SU-DHL-6 (cell line): ENCODE measurements at regions not wholly inside any gene's neighbourhood (a gene's known extent, or its start where the extent isn't known, plus 50 kb on each side); places are given as distances from the start of the nearest gene placed in this dataset.

Source experiments
- H2AFZ ChIP-seq: fragments of 200-600 bp; sonication (generic); 2 replicates; pipeline ENCODE4 v1.6.1; 2014; ENCODE audit warnings: low read depth, mild to moderate bottlenecking, moderate library complexity, mixed read lengths, antibody characterized with exemption, low read length; ENCODE audit not compliant: severe bottlenecking
- H3F3A ChIP-seq: fragments of 200-600 bp; shearing (Covaris generic); 2 replicates; pipeline ENCODE4 v1.6.0; 2016; ENCODE audit warnings: antibody characterized with exemption, mild to moderate bottlenecking; ENCODE audit not compliant: insufficient read depth
- H3K27ac ChIP-seq: fragments of 200-600 bp; sonication (generic); 2 replicates; pipeline ENCODE4 v1.5.1; 2016; ENCODE audit warnings: low read depth, mild to moderate bottlenecking, low read length, moderate library complexity, mixed read lengths
- H3K27me3 ChIP-seq: fragments of 200-600 bp; sonication (generic), shearing (Covaris generic); 2 replicates; pipeline ENCODE4 v1.6.0; 2014; ENCODE audit warnings: mild to moderate bottlenecking, low read length
- H3K36me3 ChIP-seq: fragments of 200-600 bp; sonication (generic); 2 replicates; pipeline ENCODE4 v1.6.1; 2014; ENCODE audit warnings: mild to moderate bottlenecking, low read length, mixed read lengths
- H3K4me2 ChIP-seq: fragments of 300-600, 200-600 bp; shearing (Covaris generic), sonication (generic); 2 replicates; pipeline ENCODE4 v1.6.0; 2014; ENCODE audit warnings: low read length, low read depth, mild to moderate bottlenecking; ENCODE audit not compliant: poor library complexity, severe bottlenecking
- H3K4me3 ChIP-seq: fragments of 200-600 bp; sonication (generic); 2 replicates; pipeline ENCODE4 v1.5.1; 2014; ENCODE audit warnings: antibody characterized with exemption, low read length, mild to moderate bottlenecking, mixed read lengths; ENCODE audit not compliant: insufficient read depth, poor library complexity, severe bottlenecking
- H3K79me2 ChIP-seq: fragments of 200-600 bp; sonication (generic); 2 replicates; pipeline ENCODE4 v1.6.1; 2014; ENCODE audit warnings: mild to moderate bottlenecking, low read length, moderate library complexity; ENCODE audit not compliant: insufficient read depth
- H3K9ac ChIP-seq: fragments of 200-600 bp; sonication (generic); 2 replicates; pipeline ENCODE4 v1.7.0; 2014; ENCODE audit warnings: mild to moderate bottlenecking, low read length
- H3K9me2 ChIP-seq: fragments of 200-600 bp; sonication (generic); replicated peaks from 2 replicates; pipeline ENCODE4 v1.6.1; 2014; ENCODE audit warnings: low read length; ENCODE audit not compliant: insufficient read depth
- H3K9me3 ChIP-seq: fragments of 200-600 bp; sonication (generic); 2 replicates; pipeline ENCODE4 v1.6.1; 2014; ENCODE audit warnings: low read length, mixed read lengths; ENCODE audit not compliant: insufficient read depth
- H4K20me1 ChIP-seq: fragments of 200-600 bp; sonication (generic); 2 replicates; pipeline ENCODE4 v1.6.1; 2014; ENCODE audit warnings: low read depth, mild to moderate bottlenecking, antibody characterized with exemption, low read length, moderate library complexity, mixed read lengths
- CTCF ChIP-seq: fragments of 200-600 bp; sonication (generic); IDR thresholded peaks from one replicate; pipeline ENCODE4 v1.5.1; 2017; ENCODE audit warnings: antibody characterized with exemption, mild to moderate bottlenecking, low read length, moderate library complexity; ENCODE audit not compliant: insufficient read depth, poor library complexity, severe bottlenecking
- EZH2phosphoT487 ChIP-seq: fragments of 200-600 bp; sonication (generic), shearing (Covaris generic); conservative IDR thresholded peaks from 2 replicates; pipeline ENCODE4 v1.6.1; 2018; ENCODE audit warnings: mild to moderate bottlenecking, antibody characterized with exemption, low read length, moderate library complexity, mixed read lengths

- Histone ChIP-seq H3K27ac (no peak overlapping the region), H3K9me2 (no peaks in the 10 kb centered on the region), H3K79me2 (no peaks in the 10 kb centered on the region), H2AFZ (no peak overlapping the region), H3K27me3 (no peaks in the 10 kb centered on the region), H3F3A (no peaks in the 10 kb centered on the region), H3K36me3 (no peaks in the 10 kb centered on the region), H3K9me3 (no peaks in the 10 kb centered on the region), H3K4me3 (no peak overlapping the region), H4K20me1 (no peaks in the 10 kb centered on the region), H3K4me2 (no peak overlapping the region), H3K9ac (no peak overlapping the region)
- TF ChIP-seq CTCF (no peak), EZH2phosphoT487 (no peak)
Measured at GRCh38 chr18:60599995-60600394, 227.4 kb upstream of the MC4R start.

GRCh38 chr18:60601249-60601648 lies 228.7 kb upstream of the MC4R start:
- H3K79me2 ChIP-seq = no peaks in the 10 kb centered on the region
- no peaks in the 10 kb centered on the region for H3K27me3 ChIP-seq
- H2AFZ ChIP-seq = no peak overlapping the region
- no peaks in the 10 kb centered on the region for H3K36me3 ChIP-seq
- no peak overlapping the region for H3K27ac ChIP-seq
- TF ChIP-seq EZH2phosphoT487 = no peak
- no peak for TF ChIP-seq CTCF
- H4K20me1 ChIP-seq = no peaks in the 10 kb centered on the region
- no peak overlapping the region for H3K4me2 ChIP-seq
- no peaks in the 10 kb centered on the region for H3K9me3 ChIP-seq
- no peaks in the 10 kb centered on the region for H3F3A ChIP-seq
- no peak overlapping the region for H3K9ac ChIP-seq
- H3K4me3 ChIP-seq = no peak overlapping the region
- no peaks in the 10 kb centered on the region for H3K9me2 ChIP-seq

- Histone ChIP-seq H4K20me1 (no peaks in the 10 kb centered on the region), H3K27me3 (no peaks in the 10 kb centered on the region), H3K4me3 (no peak overlapping the region), H2AFZ (no peak overlapping the region), H3K79me2 (no peaks in the 10 kb centered on the region), H3K36me3 (no peaks in the 10 kb centered on the region; the same call in 1 of the 2 replicates), H3K9ac (no peak overlapping the region), H3K9me2 (no peaks in the 10 kb centered on the region), H3K4me2 (no peak overlapping the region), H3F3A (no peaks in the 10 kb centered on the region), H3K9me3 (no peaks in the 10 kb centered on the region), H3K27ac (no peak overlapping the region)
- no peak for TF ChIP-seq CTCF
- no peak for TF ChIP-seq EZH2phosphoT487
Measured at GRCh38 chr18:60623331-60623730, 250.8 kb upstream of the MC4R start.
